ENCODE measurements at regions not wholly inside any gene's neighbourhood (a gene's known extent, or its start where the extent isn't known, plus 50 kb on each side); places are given as distances from the start of the nearest gene placed in this dataset.

DNA sequence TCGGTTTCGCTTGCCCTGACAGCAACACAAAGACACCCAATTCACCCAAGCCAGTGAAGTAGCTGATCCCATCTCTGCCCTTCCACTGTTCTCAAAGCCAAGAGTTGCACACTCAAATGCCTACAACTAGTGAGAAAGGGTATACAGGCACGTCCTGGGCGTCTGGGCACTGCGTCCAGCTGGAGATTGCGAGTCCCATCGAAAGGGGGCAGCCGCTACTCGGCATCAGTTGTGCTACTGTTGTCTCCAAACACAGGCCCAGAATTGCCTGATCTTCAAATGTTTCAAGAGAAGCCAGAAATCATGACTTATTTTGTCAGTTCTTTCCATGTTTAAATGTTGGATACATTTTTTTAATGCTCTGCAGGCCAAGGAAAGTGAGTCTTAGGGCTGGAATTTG, 487.8 kb downstream of the BCOR start:
- in situ Hi-C loops (cut with MboI; ENCODE audit: low sequenced_read_pairs), result no loop called here

DNA sequence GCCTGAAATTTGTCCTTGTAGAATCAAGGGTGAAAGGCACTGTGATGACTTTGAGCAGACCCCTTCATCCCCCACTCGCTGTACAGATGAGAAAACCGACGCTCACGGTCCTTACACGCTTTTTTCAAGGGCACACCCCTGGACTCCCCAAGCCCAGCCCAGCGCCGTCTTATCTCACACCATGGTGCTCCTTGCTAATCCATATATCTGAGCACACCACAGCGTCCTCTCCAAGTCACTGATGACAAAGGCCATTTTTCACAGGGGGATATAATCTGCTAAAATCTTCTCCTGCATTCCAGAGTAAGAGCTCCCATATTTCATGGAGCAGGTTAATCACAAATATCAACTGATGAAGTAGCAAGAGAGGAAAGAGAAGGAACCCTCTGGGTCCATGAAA, 486.3 kb downstream of the BCOR start:
- in situ Hi-C loops (cut with MboI; ENCODE audit: low sequenced_read_pairs), result no loop called here

DNA sequence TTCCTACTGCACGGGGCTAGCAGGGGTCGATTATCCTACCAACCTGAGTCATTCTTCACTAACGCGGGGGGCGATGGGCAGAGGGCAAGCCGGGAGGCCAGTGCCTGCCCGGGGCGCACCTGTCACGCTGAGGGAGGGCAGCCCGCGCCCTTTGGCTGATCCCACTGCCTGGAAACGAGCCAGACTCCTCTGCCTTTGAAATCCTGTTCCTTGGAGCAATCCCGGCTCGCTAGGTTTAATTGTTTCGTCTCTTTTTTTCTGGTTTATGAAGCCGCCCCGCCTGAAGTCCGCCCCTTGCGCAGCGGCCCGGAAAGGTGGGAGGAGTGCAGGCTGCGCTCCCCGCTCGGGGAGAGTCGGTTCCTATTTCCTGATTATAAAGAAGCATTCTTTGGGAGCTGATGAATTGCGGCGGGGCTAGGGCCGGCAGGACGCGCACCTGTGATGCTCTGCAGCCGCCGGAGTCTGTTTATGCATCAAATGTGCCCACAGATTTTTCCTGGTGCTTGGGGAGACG, 484.2 kb downstream of the BCOR start:
- in situ Hi-C loops (cut with MboI; ENCODE audit: low sequenced_read_pairs), result no loop called here

DNA sequence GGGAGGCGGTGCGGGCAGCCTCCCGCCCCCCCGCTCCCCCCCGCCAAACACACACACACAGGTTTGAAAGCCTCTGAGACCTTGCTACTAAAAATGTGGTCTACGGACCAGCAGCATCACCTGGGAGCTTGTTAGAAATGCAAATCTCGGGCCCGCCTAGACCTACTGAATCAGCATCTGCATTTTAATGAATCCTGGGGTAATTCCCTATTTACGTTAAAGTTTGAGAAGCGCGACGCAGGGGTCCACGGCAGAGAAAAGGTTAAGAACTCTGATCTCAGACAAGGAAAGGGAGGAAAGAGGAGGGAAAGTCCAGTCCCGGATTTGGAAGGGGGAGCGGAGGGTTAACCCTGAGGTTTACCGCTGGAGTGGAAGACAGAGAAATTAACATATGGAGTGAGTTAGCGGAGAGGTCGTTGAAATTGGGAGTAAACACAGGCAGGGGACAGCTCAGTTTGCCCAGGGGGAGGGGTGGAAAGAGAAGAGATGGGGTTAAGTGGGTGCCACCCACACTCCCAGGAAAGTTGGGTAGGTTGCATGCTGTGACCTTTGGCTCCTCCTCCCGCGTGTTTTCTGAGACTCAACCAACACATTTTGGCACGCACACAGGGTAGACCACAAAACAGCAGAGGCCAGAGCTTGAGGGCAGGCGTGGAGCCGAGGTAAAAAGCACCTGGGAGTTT, 483.6 kb downstream of the BCOR start:
- in situ Hi-C loops (cut with MboI; ENCODE audit: low sequenced_read_pairs), result no loop called here

DNA sequence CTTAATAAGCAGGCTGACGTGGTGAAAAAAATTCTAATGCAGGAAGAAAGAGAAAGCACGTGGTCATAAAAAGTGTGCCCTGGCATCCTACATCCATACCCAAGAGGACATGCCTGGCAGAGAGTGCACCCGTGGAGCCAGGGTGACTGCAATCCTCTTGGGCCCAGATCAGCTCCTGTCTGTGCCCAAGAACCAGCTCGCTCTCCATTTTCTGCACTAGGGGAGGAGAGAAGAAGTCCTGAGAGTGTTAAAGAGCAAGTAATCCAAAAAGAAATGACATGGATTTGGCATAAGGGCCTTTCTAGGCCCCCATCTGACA, 483.1 kb downstream of the BCOR start:
- in situ Hi-C loops (cut with MboI; ENCODE audit: low sequenced_read_pairs), result no loop called here

DNA sequence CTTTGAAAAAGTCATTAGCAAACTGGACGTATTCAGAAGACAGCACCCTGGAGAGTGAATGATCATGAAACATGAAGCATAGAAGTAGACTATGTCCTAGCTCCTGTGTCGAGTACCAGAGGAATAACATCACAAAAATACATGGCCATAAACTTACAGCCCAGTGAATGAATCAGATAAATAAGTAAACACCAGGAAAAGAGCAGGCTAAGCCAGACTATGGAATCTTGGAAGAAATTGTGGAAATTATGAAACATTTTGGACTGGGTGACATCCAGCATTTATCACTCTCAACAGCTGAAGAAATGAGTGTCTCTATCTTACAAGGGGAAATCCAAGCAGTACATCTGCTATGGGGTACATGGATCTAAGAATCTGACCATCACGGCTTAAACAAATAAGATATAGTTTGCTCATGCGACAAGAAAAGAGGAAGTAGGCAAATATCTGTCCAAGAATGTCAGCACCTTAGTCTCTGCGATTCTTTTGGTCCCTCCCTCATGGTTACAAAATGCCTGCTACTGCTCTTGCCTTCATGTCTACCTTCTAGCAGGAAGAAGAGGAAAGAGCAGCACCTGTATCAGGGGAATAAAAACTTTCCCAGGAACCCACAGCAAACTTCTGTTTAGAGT, 481.5 kb downstream of the BCOR start:
- in situ Hi-C loops (cut with MboI; ENCODE audit: low sequenced_read_pairs), result no loop called here

DNA sequence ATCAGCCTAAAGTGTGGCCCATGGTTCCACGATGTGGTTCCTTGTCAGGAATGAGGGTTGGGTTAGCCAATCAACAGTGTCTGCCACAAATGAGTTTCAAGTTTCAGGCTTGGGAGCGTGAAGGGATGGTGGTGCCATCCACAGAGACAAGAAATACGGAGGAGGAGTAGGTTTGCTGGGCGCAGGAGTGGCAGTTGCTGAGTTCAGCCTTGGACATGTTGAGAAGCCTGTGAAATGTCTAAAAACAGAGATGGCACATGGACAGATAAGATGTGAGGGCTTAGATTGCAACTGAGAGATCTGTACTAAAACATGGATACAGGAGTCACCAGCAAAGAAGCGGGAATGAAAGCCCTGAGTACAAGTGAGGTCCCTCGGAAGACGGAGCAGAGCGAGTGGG, 481.0 kb downstream of the BCOR start:
- in situ Hi-C loops (cut with MboI; ENCODE audit: low sequenced_read_pairs), result no loop called here

DNA sequence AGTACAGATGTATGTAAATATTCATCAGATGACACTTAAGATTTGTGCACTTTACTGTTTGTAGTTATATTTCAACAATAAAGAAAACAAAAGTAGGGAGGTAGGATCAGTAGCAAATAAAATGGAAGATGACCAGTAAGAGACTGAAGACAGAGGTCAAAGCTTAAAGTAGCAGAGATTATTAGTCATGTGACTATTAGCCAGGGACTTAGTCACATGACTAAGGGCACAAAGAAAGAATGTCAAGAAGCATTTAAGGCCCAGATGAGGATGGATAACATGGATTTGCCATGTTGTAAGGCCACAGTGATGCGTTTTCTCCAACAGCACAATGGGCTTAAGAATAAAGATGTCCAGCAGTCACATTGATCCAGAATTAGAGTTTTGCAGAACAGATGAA, 479.6 kb downstream of the BCOR start:
- in situ Hi-C loops (cut with MboI; ENCODE audit: low sequenced_read_pairs), result no loop called here

DNA sequence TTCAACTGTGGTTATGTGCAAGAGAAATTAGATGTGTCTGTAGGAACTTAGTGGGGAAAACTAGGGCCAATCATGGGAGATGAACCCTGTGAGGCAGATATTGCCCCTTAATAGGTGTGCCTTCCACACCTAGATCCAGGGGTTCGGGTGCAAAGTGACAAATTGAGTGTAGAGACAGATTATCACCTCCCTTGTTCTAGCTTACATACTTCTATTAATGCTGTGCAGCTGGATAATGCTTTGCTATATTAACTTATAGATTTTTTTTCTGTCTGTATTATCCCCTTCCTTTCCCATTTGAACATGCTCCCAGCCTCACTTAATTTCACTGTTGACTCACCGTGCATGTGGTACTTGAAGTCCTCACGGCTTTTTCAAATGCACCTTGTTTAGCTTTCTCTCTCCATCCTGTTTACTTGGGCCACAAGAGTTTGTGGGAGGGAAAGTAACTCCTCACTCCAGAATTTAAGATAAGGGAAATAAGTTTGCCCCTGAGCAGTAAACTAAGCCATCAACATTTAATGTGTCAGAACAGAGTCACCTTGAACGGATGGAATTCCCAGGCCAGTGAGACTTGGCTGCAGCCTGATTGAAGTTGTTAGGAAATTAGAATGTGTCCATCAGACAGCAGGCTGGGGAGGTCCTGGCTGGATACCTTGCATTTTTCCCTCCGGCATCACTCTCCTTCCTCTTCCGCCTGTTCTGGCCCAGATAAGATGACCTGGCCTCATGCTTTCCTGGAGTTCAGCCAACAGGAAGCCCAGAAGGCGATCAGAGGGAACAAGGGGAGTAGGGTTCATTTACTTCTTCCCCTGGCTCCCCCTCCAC, 478.4 kb downstream of the BCOR start:
- in situ Hi-C loops (cut with MboI; ENCODE audit: low sequenced_read_pairs), result no loop called here

DNA sequence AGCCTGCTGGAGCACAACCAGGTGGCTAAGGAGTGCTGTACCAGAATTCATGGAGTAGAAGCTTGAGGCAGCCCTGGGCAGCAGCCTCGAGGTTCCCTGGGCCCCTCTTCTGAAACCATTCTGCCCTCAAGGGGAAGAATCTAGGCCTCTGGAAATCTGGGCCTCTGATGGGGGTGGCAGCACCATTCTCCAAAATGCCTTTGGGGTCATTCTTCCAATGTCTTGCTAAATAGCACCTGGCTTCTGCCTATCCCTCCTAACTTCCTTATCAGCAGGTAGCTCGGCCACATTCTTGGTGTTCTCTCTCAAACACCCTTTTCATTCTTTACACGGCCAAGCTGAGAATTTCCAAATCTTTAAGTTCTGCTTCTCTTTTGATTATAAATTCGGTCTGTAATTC, 473.6 kb downstream of the BCOR start:
- in situ Hi-C loops (cut with MboI; ENCODE audit: low sequenced_read_pairs), result no loop called here

DNA sequence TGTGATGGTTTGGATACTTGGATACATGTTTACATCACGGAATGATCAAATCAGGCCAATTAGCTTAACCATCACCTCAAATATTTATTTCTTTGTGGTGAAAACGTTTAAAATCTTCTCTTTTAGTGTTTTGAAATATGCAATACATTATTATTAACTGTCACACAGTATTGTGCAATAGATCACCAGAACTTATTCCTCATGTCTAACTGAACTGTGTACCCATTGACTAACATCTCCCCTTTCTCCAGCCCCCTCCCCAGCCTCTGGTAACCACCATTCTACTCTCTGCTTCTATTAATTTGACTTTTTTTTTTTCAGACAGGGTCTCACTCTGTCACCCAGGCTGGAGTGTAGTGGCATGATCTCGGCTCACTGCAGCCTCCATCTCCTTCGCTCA, 471.9 kb downstream of the BCOR start:
- in situ Hi-C loops (cut with MboI; ENCODE audit: low sequenced_read_pairs), result no loop called here

DNA sequence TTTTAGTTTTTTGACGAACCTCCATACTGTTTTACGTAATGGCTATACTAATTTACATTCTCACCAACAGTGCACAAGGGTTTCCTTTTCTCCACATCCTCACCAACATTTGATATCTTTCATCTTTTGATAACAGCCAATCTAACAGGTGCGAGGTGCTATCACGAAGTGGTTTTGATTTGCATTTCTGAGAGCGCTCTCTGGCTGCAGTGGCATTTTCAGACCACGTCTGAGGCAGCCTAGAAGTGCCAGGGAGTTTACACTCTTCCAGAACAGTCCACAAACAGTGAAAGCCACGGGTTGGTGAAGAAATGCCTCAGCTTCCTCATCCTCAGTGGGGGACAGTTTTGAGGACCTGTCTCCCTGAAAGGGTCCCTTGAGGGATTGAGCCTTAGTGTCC, 471.0 kb downstream of the BCOR start:
- in situ Hi-C loops (cut with MboI; ENCODE audit: low sequenced_read_pairs), result no loop called here

DNA sequence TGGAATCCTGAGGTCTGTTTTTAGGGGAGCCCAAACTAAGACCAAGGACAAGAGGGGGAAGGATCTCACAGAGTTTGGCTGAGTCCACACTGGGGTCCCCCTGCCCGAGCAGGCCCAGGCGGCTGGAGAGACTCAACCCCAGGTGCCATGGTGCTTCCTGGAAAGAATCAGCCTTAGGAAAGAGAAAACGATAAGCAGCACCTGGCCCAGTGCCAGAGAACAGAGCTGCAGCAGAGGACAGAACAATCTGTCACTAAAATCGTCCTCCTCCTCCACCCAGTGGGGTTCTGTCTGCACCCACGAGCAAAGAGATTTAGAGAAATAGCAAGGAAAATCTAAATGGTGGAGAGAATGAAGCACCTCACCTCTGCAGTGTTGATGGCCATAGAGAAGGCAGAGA, 470.5 kb downstream of the BCOR start:
- in situ Hi-C loops (cut with MboI; ENCODE audit: low sequenced_read_pairs), result no loop called here

DNA sequence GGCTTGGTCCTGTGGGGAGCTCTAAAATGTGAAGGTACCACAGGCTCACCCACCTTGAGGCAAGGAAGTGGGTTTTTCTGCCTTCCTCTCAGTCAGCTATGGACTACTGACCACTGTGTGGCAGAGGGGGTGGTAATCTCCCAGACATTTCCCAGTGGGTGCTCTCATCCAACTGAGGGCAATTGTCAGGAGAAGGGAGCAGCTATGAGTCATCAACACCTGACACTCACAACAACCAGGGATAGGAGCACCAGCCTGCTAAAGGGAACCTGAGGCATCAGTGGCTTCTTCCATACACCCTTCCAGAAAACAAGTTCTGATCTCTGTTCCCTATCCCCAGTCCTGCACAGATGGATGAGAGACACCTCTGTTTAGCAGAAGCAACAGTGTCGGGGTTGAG, 468.8 kb downstream of the BCOR start:
- in situ Hi-C loops (cut with MboI; ENCODE audit: low sequenced_read_pairs), result no loop called here

DNA sequence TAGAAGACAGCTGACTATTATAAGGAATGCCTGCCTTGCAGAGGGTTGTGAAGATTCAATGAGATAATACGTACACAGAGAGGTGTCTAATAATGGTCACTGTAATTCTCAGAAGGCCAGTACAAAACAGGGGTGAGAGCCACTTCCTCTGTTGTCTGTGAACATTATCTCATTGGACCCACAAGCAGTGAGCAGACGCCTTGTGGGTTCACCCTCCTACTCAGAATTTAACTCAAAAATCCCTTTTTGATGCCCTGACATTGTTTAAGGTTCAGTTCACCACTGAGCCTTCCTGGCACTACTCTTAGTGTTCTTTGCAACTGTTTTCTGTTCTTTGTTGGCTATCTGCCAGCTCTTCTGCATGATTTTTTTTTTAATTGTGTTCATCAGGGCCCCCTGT, 467.4 kb downstream of the BCOR start:
- in situ Hi-C loops (cut with MboI; ENCODE audit: low sequenced_read_pairs), result no loop called here

DNA sequence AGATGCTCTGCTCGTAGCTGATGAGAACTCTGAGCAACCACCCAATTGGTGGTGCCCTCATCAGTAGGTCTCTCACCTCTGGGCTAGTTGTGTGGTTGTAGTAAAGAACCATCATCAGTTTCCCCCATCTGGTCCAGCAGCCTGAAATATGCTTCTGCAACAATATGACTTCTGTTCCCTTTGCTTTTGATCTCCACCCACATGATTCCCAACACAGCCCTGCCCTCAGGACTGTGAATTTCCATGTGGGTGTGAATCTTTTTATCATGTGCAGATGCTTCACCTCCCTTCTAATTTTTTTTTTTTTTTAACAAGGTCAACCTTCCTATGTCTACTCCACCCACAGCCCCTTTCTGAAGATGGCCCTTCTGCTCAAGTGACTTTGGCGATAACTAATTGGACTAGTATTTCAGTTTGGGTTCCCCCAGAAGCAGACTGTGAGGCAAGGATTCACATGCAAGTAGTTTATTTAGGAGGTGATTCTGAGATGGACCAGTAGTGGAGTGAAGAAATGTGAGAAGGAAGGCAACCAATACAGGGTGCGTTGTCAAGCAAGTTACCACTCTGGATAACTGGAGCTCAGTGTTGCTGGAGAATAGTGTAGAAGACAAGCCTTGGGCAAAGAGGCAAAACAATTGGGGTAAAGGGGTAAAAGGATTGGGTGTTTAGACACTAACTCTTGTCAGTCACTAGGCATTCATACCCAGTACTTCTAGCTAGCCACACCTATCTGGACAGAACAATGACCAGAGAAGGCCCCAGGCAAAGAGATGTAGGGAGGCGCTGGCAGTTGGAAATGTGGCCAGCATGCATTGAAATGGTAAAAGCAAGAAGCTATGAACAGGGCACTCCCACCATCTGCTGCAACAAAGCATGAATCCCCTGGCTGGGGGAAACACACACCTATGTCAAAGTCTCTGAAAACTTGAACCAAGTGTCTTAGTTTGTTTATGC, 466.2 kb downstream of the BCOR start:
- in situ Hi-C loops (cut with MboI; ENCODE audit: low sequenced_read_pairs), result no loop called here

DNA sequence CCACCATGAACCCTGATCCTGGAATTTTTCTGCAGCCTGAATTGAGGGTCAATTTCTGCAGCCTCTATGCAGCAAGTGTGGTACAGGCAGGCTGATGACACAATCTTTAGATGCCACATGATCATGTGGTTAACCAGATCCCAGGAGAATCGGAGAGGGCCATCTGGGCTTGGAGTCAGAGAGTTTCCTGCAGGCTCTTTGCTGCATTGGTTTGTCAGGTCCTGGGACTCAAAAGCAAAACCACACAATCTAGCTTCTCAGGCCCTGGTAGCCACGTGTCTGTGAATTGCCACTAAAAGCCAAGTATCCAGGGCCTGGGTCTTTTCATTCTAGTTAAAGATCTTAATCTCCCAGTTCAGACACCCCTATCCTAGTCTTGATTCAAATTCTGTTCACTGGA, 464.5 kb downstream of the BCOR start:
- in situ Hi-C loops (cut with MboI; ENCODE audit: low sequenced_read_pairs), result no loop called here

DNA sequence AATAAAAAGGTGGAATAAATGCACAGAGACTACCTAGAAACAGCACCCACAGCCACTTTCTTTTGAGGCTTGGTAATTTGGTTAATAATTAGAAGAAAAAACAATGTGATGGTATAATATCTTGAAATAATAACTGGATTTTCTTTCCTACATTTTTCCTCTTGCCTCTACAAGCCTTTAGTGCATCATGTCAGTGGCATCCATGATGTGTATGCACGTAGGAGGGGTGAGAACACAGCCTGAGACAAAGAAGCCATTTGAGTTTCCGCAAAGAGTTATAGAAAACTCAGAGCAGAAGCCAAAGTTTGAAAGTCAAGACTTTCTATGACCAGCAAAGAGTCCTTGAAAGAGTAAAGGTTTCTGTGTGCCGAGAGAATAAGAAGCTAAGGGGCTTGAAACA, 461.3 kb downstream of the BCOR start:
- in situ Hi-C loops (cut with MboI; ENCODE audit: low sequenced_read_pairs), result no loop called here

DNA sequence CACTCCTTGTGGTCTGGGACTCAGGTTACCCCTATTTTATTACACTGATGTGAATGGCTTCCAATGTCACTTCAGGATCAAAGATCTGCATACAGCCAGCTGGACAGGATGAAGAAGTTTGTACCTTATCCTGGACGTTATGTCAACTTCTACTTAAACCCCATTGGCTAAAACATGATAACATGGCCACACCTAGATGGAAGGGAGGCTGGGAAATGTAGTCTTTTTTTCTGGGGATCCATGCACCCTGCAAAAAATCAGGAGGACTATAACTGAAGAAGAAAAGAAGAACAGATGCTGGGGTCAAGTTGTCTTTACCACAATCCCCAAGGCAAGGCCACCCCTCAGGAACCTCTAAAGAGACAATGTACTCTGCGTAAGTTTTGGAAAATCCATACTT, 459.2 kb downstream of the BCOR start:
- in situ Hi-C loops (cut with MboI; ENCODE audit: low sequenced_read_pairs), result no loop called here

DNA sequence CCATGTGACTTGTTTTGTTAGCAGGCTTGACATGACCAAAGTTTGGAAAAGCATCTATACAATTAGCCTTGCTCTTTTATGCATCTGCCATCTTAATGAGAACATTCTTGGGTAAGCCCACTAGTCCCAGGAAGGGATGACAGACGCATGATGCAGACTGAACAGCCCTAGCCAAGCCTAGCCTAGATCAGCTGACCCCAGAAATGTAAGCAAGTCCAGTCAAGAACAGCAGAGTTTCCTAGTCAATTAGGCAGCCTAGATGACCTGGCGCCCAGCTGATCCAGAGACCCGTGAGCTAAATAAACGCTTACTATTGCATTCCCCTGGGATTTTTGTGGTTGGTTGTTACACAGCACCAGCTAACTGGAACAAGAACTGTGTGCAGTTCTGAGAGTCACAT, 457.9 kb downstream of the BCOR start:
- in situ Hi-C loops (cut with MboI; ENCODE audit: low sequenced_read_pairs), result no loop called here

DNA sequence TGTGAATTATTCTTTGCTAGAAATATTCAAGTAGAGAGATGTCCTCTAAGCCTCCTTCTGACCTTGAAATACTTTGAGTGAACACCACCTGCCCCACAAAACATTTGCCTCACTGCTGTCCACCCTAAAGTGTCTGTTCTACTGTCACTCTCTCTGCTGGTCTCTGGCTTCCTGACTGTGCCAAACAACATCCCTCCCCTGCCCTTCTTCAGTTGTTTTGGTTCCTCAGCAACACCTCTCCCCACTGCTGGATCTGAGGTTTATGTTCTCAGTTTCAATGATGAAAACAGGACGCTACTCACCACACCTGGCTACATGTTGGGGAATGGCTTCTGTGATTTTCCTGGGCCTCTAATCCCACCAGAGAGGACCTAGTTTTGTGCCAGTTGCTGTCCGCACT, 456.9 kb downstream of the BCOR start:
- in situ Hi-C loops (cut with MboI; ENCODE audit: low sequenced_read_pairs), result no loop called here

All from HL-60/S4 treated with retinoic acid at 250 ng/mL for 4 days and 3 days (cell line).